CD14-positive monocyte (primary cell): ENCODE measurements at regions not wholly inside any gene's neighbourhood (a gene's known extent, or its start where the extent isn't known, plus 50 kb on each side); places are given as distances from the start of the nearest gene placed in this dataset.

Experiments
- DNase-seq, 3 donors: peaks; one replicate each; pipeline ENCODE4 v3.0.0-alpha.2; 2011 to 2022
- H2AFZ ChIP-seq: 2 replicates; pipeline ENCODE4 v1.6.0; 2012; ENCODE audit warnings: mild to moderate bottlenecking, low read depth, low read length, inconsistent platforms; ENCODE audit not compliant: insufficient read depth, poor library complexity, severe bottlenecking
- H3K27ac ChIP-seq, 2 donors: 1 replicate in 1 of 2; 2 replicates in 1 of 2; pipeline ENCODE4 v1.5.1; 2012 to 2013; ENCODE audit warnings: low read length in 2 of 2, control low read depth in 1 of 2, inconsistent platforms in 1 of 2, low read depth in 1 of 2, mild to moderate bottlenecking in 1 of 2
- H3K27me3 ChIP-seq, 2 donors: one replicate each; pipeline versions ENCODE4 v1.6.0 to v1.6.1; 2011 to 2013; ENCODE audit warnings: low read length in 2 of 2; ENCODE audit not compliant: control insufficient read depth in 2 of 2, insufficient read depth in 2 of 2
- H3K36me3 ChIP-seq, 2 donors: replicated peaks in 1 of 2; 1 replicate in 1 of 2; 2 replicates in 1 of 2; pipeline versions ENCODE4 v1.5.1 to v1.6.1; 2012 to 2013; ENCODE audit warnings: low read length in 2 of 2, control low read depth in 1 of 2, inconsistent platforms in 1 of 2, mild to moderate bottlenecking in 1 of 2; ENCODE audit not compliant: insufficient read depth in 2 of 2, control insufficient read depth in 1 of 2
- H3K4me1 ChIP-seq, 2 donors: 1 replicate in 1 of 2; 2 replicates in 1 of 2; pipeline versions ENCODE4 v1.5.1 to v1.6.1; 2012 to 2013; ENCODE audit warnings: low read length in 2 of 2, control low read depth in 1 of 2, inconsistent platforms in 1 of 2, mild to moderate bottlenecking in 1 of 2, moderate library complexity in 1 of 2; ENCODE audit not compliant: insufficient read depth in 2 of 2, control insufficient read depth in 1 of 2
- H3K4me2 ChIP-seq: replicated peaks from 2 replicates; pipeline ENCODE3; 2012; ENCODE audit warnings: low read length, moderate library complexity, mild to moderate bottlenecking; ENCODE audit not compliant: poor library complexity, severe bottlenecking; ENCODE audit errors: extremely low read depth
- H3K4me3 ChIP-seq, 3 experiments: fragments of 200-600 bp in 1 of 3; sonication (generic) in 1 of 3; replicated peaks in 1 of 3; 1 replicate in 2 of 3; 2 replicates in 1 of 3; pipeline ENCODE4 v1.5.1; 2011 to 2013; ENCODE audit warnings: low read length in 3 of 3, mild to moderate bottlenecking in 3 of 3, control low read depth in 2 of 3, low read depth in 2 of 3, inconsistent platforms in 1 of 3, moderate library complexity in 1 of 3
- H3K79me2 ChIP-seq: 2 replicates; pipeline ENCODE4 v1.6.0; 2012; ENCODE audit warnings: mild to moderate bottlenecking, control low read depth, inconsistent platforms, low read length, moderate library complexity; ENCODE audit not compliant: insufficient read depth
- H3K9ac ChIP-seq: 2 replicates; pipeline ENCODE4 v1.6.0; 2017; ENCODE audit warnings: low read length, mild to moderate bottlenecking; ENCODE audit not compliant: insufficient read depth, poor library complexity, severe bottlenecking
- H3K9me3 ChIP-seq, 2 donors: replicated peaks in 1 of 2; 1 replicate in 1 of 2; 2 replicates in 1 of 2; pipeline versions ENCODE4 v1.5.1 to v1.6.1; 2012 to 2013; ENCODE audit warnings: low read length in 2 of 2, control low read depth in 1 of 2; ENCODE audit not compliant: control insufficient read depth in 1 of 2, insufficient read depth in 1 of 2
- H4K20me1 ChIP-seq: 2 replicates; pipeline ENCODE4 v1.6.0; 2012; ENCODE audit warnings: mild to moderate bottlenecking, low read length, control low read depth, moderate library complexity; ENCODE audit not compliant: insufficient read depth
- H3K27ac Mint-ChIP-seq, 7 donors: one replicate each; pipeline ENCODE4 v1.8.0; 2020; ENCODE audit warnings: mild to moderate bottlenecking in 7 of 7, mixed read lengths in 7 of 7, moderate library complexity in 6 of 7, inconsistent platforms in 2 of 7
- H3K27me3 Mint-ChIP-seq, 3 donors: one replicate each; pipeline ENCODE4 v1.8.0; 2021 to 2022; ENCODE audit warnings: low read depth in 3 of 3, mild to moderate bottlenecking in 3 of 3, mixed read lengths in 3 of 3, moderate library complexity in 3 of 3, inconsistent platforms in 1 of 3
- H3K36me3 Mint-ChIP-seq, 2 donors: one replicate each; pipeline ENCODE4 v1.8.0; 2020; ENCODE audit warnings: mixed read lengths in 2 of 2, inconsistent platforms in 1 of 2, mild to moderate bottlenecking in 1 of 2
- H3K4me1 Mint-ChIP-seq: one replicate; pipeline ENCODE4 v1.8.0; 2020; ENCODE audit warnings: mild to moderate bottlenecking, mixed read lengths
- H3K4me3 Mint-ChIP-seq, 2 donors: one replicate each; pipeline ENCODE4 v1.8.0; 2020; ENCODE audit warnings: mild to moderate bottlenecking in 2 of 2, mixed read lengths in 2 of 2, moderate library complexity in 1 of 2
- H3K9me3 Mint-ChIP-seq, 7 donors: one replicate each; pipeline ENCODE4 v1.8.0; 2020 to 2022; ENCODE audit warnings: mixed read lengths in 7 of 7, mild to moderate bottlenecking in 6 of 7, moderate library complexity in 6 of 7, inconsistent platforms in 2 of 7
- CTCF ChIP-seq: fragments of 200-600 bp; IDR thresholded peaks from one replicate; pipeline ENCODE4 v1.8.0; 2022; ENCODE audit warnings: antibody characterized with exemption, mild to moderate bottlenecking
- WGBS: methylation state at CpG from one replicate; pipeline ENCODE4 v1.1.5; 2013; ENCODE audit warnings: missing lambda C conversion rate; ENCODE audit not compliant: insufficient coverage; 5-methylcytosine and 5-hydroxymethylcytosine counted together
- intact Hi-C, 2 donors: fragments of 100-400 bp; cut with micrococcal nuclease; formaldehyde crosslinking; loops; one replicate each; pipeline versions ENCODE4 v1.15.0 to v1.15.1; 2023

GRCh38 chr13:68816715-68817114 is 1290.9 kb upstream of the ATXN8OS start:
- no peak overlapping the region for H3K9ac ChIP-seq
- H3K27me3 Mint-ChIP-seq = no peaks in the 10 kb centered on the region
- peaks cover 1 to 6% (median 2%) of the 10 kb centered on the region in 7 donors for H3K9me3 Mint-ChIP-seq
- no peaks in the 10 kb centered on the region for H3K79me2 ChIP-seq
- H3K9me3 ChIP-seq = peaks cover 0 to 7% of the 10 kb centered on the region in 2 donors
- H3K4me2 ChIP-seq = no peak overlapping the region
- intact Hi-C loops = no loop called here
- DNase-seq = no peak
- H3K36me3 Mint-ChIP-seq = no peaks in the 10 kb centered on the region
- H3K4me1 ChIP-seq = no peaks in the 10 kb centered on the region
- no peak overlapping the region for H3K27ac Mint-ChIP-seq
- H3K36me3 ChIP-seq = no peaks in the 10 kb centered on the region
- H4K20me1 ChIP-seq = no peaks in the 10 kb centered on the region
- no peak overlapping the region for H2AFZ ChIP-seq
- WGBS = 92% methylated on average over 6 of the region's 7 CpGs
- no peaks in the 10 kb centered on the region for H3K27me3 ChIP-seq
- no peak overlapping the region for H3K27ac ChIP-seq
- no peak overlapping the region for H3K4me3 ChIP-seq
- no peaks in the 10 kb centered on the region for H3K4me1 Mint-ChIP-seq
- no peak for TF ChIP-seq CTCF
- H3K4me3 Mint-ChIP-seq = no peak overlapping the region

- WGBS = 84% methylated on average over 5 of the region's 7 CpGs
- no peaks in the 10 kb centered on the region for H3K36me3 ChIP-seq
- intact Hi-C loops = no loop called here
- no peak for DNase-seq
- no peak for TF ChIP-seq CTCF
- H3K27ac Mint-ChIP-seq = no peak overlapping the region
- H3K4me1 ChIP-seq = no peaks in the 10 kb centered on the region
- H4K20me1 ChIP-seq = no peaks in the 10 kb centered on the region
- H3K79me2 ChIP-seq = no peaks in the 10 kb centered on the region
- H3K27me3 ChIP-seq = no peaks in the 10 kb centered on the region
- H3K4me3 ChIP-seq = no peak overlapping the region
- H2AFZ ChIP-seq = no peak overlapping the region
- no peaks in the 10 kb centered on the region for H3K36me3 Mint-ChIP-seq
- no peak overlapping the region for H3K9ac ChIP-seq
- peaks cover 0 to 4% (median 2%) of the 10 kb centered on the region in 7 donors for H3K9me3 Mint-ChIP-seq
- H3K9me3 ChIP-seq = peaks cover 0 to 7% of the 10 kb centered on the region in 2 donors
- H3K27me3 Mint-ChIP-seq = no peaks in the 10 kb centered on the region
- H3K27ac ChIP-seq = no peak overlapping the region
- H3K4me1 Mint-ChIP-seq = no peaks in the 10 kb centered on the region
- H3K4me2 ChIP-seq = no peak overlapping the region
- no peak overlapping the region for H3K4me3 Mint-ChIP-seq
Observed at GRCh38 chr13:68813180-68813796, 1294.3 kb upstream of the ATXN8OS start.
